ENCODE measurements at regions not wholly inside any gene's neighbourhood (a gene's known extent, or its start where the extent isn't known, plus 50 kb on each side); places are given as distances from the start of the nearest gene placed in this dataset.

GRCh38 chr14:38743966-38744584 lies 359.0 kb downstream of the SEC23A start:
- TF ChIP-seq CTCF (IDR thresholded peaks at IDR 0.05): no peak
- intact Hi-C loops (cut with DNase I): no loop called here
- Histone ChIP-seq H3K27ac (no peak overlapping the region), H3K36me3 (no peaks in the 10 kb centered on the region), H3K9ac (ENCODE audit: low read depth in 2 of 2, low read length in 2 of 2) (no peak overlapping the region), H3K27me3 (no peaks in the 10 kb centered on the region), H3K4me1 (no peaks in the 10 kb centered on the region), H3K4me3 (no peak overlapping the region), H3K9me3 (no peaks in the 10 kb centered on the region)
- no peak for DNase-seq

GRCh38 chr14:38737686-38738407 lies 365.2 kb downstream of the SEC23A start:
- H3K27me3 ChIP-seq: no peaks in the 10 kb centered on the region
- H3K36me3 ChIP-seq: no peaks in the 10 kb centered on the region
- intact Hi-C loops (cut with DNase I): no loop called here
- DNase-seq: no peak
- H3K9ac ChIP-seq (ENCODE audit: low read depth in 2 of 2, low read length in 2 of 2): no peak overlapping the region
- no peaks in the 10 kb centered on the region for H3K4me1 ChIP-seq
- no peaks in the 10 kb centered on the region for H3K9me3 ChIP-seq
- no peak overlapping the region for H3K27ac ChIP-seq
- no peak for TF ChIP-seq CTCF (IDR thresholded peaks at IDR 0.05)
- no peak overlapping the region for H3K4me3 ChIP-seq

- H3K4me3 ChIP-seq: no peak overlapping the region
- no peaks in the 10 kb centered on the region for H3K4me1 ChIP-seq
- DNase-seq: no peak
- H3K9me3 ChIP-seq: no peaks in the 10 kb centered on the region
- intact Hi-C loops (cut with DNase I): no loop called here
- no peaks in the 10 kb centered on the region for H3K27me3 ChIP-seq
- no peak overlapping the region for H3K9ac ChIP-seq (ENCODE audit: low read depth in 2 of 2, low read length in 2 of 2)
- no peak overlapping the region for H3K27ac ChIP-seq
- no peak for TF ChIP-seq CTCF (IDR thresholded peaks at IDR 0.05)
- no peaks in the 10 kb centered on the region for H3K36me3 ChIP-seq
Observed at GRCh38 chr14:38735005-38735404, 368.0 kb downstream of the SEC23A start.

GRCh38 chr14:38731962-38732361 lies 371.1 kb downstream of the SEC23A start:
- DNase-seq: no peak
- H3K9me3 ChIP-seq: no peaks in the 10 kb centered on the region
- H3K4me1 ChIP-seq: no peaks in the 10 kb centered on the region
- no peak for TF ChIP-seq CTCF (IDR thresholded peaks at IDR 0.05)
- H3K27ac ChIP-seq: no peak overlapping the region
- H3K9ac ChIP-seq (ENCODE audit: low read depth in 2 of 2, low read length in 2 of 2): no peak overlapping the region
- no peaks in the 10 kb centered on the region for H3K27me3 ChIP-seq
- intact Hi-C loops (cut with DNase I): no loop called here
- no peaks in the 10 kb centered on the region for H3K36me3 ChIP-seq
- H3K4me3 ChIP-seq: no peak overlapping the region

- Histone ChIP-seq H3K27ac (no peak overlapping the region), H3K9ac (ENCODE audit: low read depth in 2 of 2, low read length in 2 of 2) (no peak overlapping the region), H3K4me1 (no peaks in the 10 kb centered on the region), H3K4me3 (no peak overlapping the region), H3K27me3 (no peaks in the 10 kb centered on the region), H3K9me3 (no peaks in the 10 kb centered on the region), H3K36me3 (no peaks in the 10 kb centered on the region)
- DNase-seq: no peak
- no peak for TF ChIP-seq CTCF (IDR thresholded peaks at IDR 0.05)
- intact Hi-C loops (cut with DNase I): no loop called here
Observed at GRCh38 chr14:38730420-38730819, 372.6 kb downstream of the SEC23A start.
